HG03378 (cell line): ENCODE measurements at regions not wholly inside any gene's neighbourhood (a gene's known extent, or its start where the extent isn't known, plus 50 kb on each side); places are given as distances from the start of the nearest gene placed in this dataset.
"Not testable (repeated sequence)": the region's sequence is repeated elsewhere in the genome, so short reads cannot be mapped to it uniquely, and the experiment has no call there.

Experiments used
- ATAC-seq: cut with Tn5 transposase; IDR thresholded peaks from one replicate; pipeline ENCODE4 v1.9.1; 2021; ENCODE audit warnings: mild to moderate bottlenecking, moderate library complexity; ENCODE audit not compliant: unreplicated experiment

- no peak for ATAC-seq
These were observed 64.8 kb upstream of the TBC1D3K start for GRCh38 chr17:37859451-37859850.

GRCh38 chr17:37858391-37858790 is 65.8 kb upstream of the TBC1D3K start:
- ATAC-seq, result not testable (repeated sequence)

GRCh38 chr17:37856245-37856644 is 68.0 kb upstream of the TBC1D3K start:
- no peak for ATAC-seq

GRCh38 chr17:37849617-37849972 is 74.6 kb upstream of the TBC1D3K start:
- no peak for ATAC-seq

- ATAC-seq, result peak; percentile 73
These were observed 75.3 kb upstream of the TBC1D3K start for GRCh38 chr17:37848690-37849616.

- no peak for ATAC-seq
These were observed 76.3 kb upstream of the TBC1D3K start for GRCh38 chr17:37847811-37848331.

- ATAC-seq, result no peak
These were observed 77.1 kb upstream of the TBC1D3K start for GRCh38 chr17:37847102-37847501.

- no peak for ATAC-seq
These were observed 79.3 kb upstream of the TBC1D3K start for GRCh38 chr17:37844977-37845293.

- ATAC-seq, result no peak
These were observed 79.8 kb upstream of the TBC1D3K start for GRCh38 chr17:37844158-37844976.

GRCh38 chr17:37842401-37842800 is 81.8 kb upstream of the TBC1D3K start:
- ATAC-seq, result no peak

GRCh38 chr17:37841232-37841631 is 83.0 kb upstream of the TBC1D3K start:
- no peak for ATAC-seq

- no peak for ATAC-seq
These were observed 83.6 kb upstream of the TBC1D3K start for GRCh38 chr17:37840576-37840975.

- ATAC-seq, result no peak
These were observed 84.8 kb upstream of the TBC1D3K start for GRCh38 chr17:37839196-37839978.

- no peak for ATAC-seq
These were observed 85.9 kb upstream of the TBC1D3K start for GRCh38 chr17:37838276-37838675.

- no peak for ATAC-seq
These were observed 87.6 kb upstream of the TBC1D3K start for GRCh38 chr17:37836593-37836992.

GRCh38 chr17:37834168-37834567 is 89.3 kb upstream of the HNF1B start:
- no peak for ATAC-seq

- ATAC-seq, result no peak
These were observed 88.5 kb upstream of the HNF1B start for GRCh38 chr17:37833237-37833859.

- no peak for ATAC-seq
These were observed 87.1 kb upstream of the HNF1B start for GRCh38 chr17:37831986-37832385.

GRCh38 chr17:37831492-37831891 is 86.6 kb upstream of the HNF1B start:
- no peak for ATAC-seq

GRCh38 chr17:37830151-37830993 is 85.5 kb upstream of the HNF1B start:
- peak; percentile 36 for ATAC-seq
